BJ (cell line): ENCODE measurements at regions not wholly inside any gene's neighbourhood (a gene's known extent, or its start where the extent isn't known, plus 50 kb on each side); places are given as distances from the start of the nearest gene placed in this dataset.

Experiments used
- CTCF ChIA-PET: fragments of 350-600 bp; formaldehyde crosslinking; extraction: SDS; loops from one replicate; lab custom pipeline; 2021; ENCODE audit warnings: antibody characterized with exemption, inconsistent platforms; lab: Yijun Ruan, JAX
- POLR2A ChIA-PET: fragments of 300-600 bp; sonication (Branson Sonifier 250); formaldehyde crosslinking; extraction: SDS; loops from one replicate; lab custom pipeline; 2021; ENCODE audit warnings: antibody characterized with exemption; lab: Charles Lee
- DNase-seq: peaks from one replicate; pipeline ENCODE4 v3.0.0-alpha.2; 2011; ENCODE audit warnings: low read depth
- H3K27me3 ChIP-seq: 2 replicates; pipeline ENCODE4 v1.6.0; 2011; ENCODE audit warnings: low read length; ENCODE audit not compliant: control insufficient read depth, insufficient read depth
- H3K36me3 ChIP-seq: 2 replicates; pipeline ENCODE4 v1.5.1; 2011; ENCODE audit warnings: low read length; ENCODE audit not compliant: control insufficient read depth, insufficient read depth
- H3K4me3 ChIP-seq: 2 replicates; pipeline ENCODE4 v1.5.1; 2011; ENCODE audit warnings: low read depth, mild to moderate bottlenecking, control low read depth, low read length
- TF ChIP-seq, protein P1 (sequence below): IDR thresholded peaks from 2 replicates; pipeline ENCODE4 v1.5.1; 2011; ENCODE audit warnings: low read depth, mild to moderate bottlenecking, control low read depth, inconsistent platforms, low read length, moderate library complexity; ENCODE audit not compliant: insufficient read depth

DNA sequence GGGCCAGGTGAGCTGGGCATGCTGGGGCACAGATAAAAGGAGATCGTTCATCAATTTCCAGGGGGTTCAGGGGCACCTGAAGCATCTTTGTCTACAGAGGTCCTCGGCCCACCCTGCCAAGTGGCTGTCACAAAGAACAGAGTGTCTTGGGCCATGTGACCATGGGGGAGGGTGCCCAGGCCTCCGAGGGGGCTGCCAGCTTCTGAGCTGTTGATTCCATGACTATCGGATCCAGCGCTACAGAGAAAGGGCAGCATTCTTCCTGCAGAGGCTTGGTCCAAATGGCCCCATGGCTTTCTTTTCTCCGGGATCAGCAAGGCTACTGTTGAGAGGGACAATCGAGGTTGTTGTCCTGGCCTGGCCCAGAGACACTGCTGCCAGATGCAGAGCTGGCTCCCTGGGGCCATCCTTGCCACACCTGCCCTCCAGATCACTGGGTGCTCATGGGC is 289.2 kb downstream of the ZSWIM6 start:
- ChIA-PET POLR2A (no interaction called here), CTCF (interaction anchor here (0.6 to 1.1 kb wide), 2 partner anchors 9 to 609 kb away, joined by 3 read pairs; no protein-coding TSS in a partner anchor)
- no peaks in the 10 kb centered on the region for H3K36me3 ChIP-seq
- no peak overlapping the region for H3K4me3 ChIP-seq
- DNase-seq, result no peak
- H3K27me3 ChIP-seq, result no peaks in the 10 kb centered on the region
- TF ChIP-seq, protein P1, sequence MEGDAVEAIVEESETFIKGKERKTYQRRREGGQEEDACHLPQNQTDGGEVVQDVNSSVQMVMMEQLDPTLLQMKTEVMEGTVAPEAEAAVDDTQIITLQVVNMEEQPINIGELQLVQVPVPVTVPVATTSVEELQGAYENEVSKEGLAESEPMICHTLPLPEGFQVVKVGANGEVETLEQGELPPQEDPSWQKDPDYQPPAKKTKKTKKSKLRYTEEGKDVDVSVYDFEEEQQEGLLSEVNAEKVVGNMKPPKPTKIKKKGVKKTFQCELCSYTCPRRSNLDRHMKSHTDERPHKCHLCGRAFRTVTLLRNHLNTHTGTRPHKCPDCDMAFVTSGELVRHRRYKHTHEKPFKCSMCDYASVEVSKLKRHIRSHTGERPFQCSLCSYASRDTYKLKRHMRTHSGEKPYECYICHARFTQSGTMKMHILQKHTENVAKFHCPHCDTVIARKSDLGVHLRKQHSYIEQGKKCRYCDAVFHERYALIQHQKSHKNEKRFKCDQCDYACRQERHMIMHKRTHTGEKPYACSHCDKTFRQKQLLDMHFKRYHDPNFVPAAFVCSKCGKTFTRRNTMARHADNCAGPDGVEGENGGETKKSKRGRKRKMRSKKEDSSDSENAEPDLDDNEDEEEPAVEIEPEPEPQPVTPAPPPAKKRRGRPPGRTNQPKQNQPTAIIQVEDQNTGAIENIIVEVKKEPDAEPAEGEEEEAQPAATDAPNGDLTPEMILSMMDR, result no peak

DNA sequence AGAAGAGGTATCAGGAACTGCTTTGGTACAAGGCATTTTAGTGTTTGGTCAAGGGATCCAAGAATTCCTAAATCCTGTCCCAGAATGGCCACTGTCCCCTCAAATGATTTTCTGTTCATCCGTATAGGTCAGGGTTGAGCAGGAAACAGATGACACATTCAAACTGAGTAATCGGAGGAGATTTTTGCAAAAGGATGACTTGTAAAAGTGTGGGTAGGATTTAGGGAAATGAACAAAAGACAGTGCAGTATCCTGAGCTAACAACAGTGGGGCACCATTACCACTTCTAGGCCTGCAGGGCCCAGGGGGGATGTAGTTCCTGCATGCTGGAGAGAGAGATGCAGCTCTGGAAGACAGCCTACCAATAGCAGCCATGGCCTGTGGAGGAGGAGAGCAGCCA is 290.1 kb downstream of the ZSWIM6 start:
- H3K4me3 ChIP-seq, result no peak overlapping the region
- TF ChIP-seq, protein P1, result no peak
- no peak for DNase-seq
- ChIA-PET POLR2A (no interaction called here), CTCF (interaction anchor here (1.1 kb wide), 1 partner anchor 10 kb away, joined by 3 read pairs; no protein-coding TSS in a partner anchor)
- no peaks in the 10 kb centered on the region for H3K27me3 ChIP-seq
- H3K36me3 ChIP-seq, result no peaks in the 10 kb centered on the region

DNA sequence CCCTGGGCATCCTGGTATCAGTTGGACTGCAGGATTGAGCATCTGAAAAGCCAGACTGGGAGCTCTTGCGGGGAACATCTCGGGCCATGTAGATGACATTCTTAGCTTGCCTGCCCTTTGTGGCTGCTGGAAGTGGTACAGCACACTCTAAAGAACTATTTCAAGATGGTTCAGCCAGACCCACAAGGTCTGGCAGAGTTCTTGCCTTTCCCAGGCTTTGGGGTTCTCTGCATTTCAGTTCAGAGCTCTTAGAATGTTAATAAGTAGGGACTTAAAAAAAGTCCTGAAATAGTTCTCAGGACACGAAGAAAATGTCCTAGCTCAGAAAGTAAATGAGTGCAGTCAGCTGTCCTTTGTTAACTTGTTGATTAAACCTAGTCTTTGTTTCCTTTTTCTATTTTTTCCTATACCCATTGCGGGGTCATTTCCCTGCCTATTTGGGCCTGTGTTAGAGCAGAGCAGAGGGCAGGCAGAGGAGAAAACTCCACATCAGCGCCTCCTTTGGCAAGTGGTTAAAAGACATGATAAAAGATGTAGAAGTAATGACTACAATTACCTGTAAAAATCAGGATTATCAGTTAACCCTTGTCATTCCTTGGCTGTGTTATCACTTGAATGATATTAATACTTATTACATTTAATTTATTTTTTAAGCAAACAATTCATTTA is 291.5 kb downstream of the ZSWIM6 start:
- TF ChIP-seq, protein P1, result no peak
- H3K36me3 ChIP-seq, result no peaks in the 10 kb centered on the region
- CTCF ChIA-PET, result interaction anchor here (1.1 to 1.7 kb wide), 3 partner anchors 9 to 18 kb away, joined by 3 to 12 read pairs (median 5); no protein-coding TSS in a partner anchor
- no peaks in the 10 kb centered on the region for H3K27me3 ChIP-seq
- POLR2A ChIA-PET, result no interaction called here
- H3K4me3 ChIP-seq, result no peak overlapping the region
- no peak for DNase-seq

DNA sequence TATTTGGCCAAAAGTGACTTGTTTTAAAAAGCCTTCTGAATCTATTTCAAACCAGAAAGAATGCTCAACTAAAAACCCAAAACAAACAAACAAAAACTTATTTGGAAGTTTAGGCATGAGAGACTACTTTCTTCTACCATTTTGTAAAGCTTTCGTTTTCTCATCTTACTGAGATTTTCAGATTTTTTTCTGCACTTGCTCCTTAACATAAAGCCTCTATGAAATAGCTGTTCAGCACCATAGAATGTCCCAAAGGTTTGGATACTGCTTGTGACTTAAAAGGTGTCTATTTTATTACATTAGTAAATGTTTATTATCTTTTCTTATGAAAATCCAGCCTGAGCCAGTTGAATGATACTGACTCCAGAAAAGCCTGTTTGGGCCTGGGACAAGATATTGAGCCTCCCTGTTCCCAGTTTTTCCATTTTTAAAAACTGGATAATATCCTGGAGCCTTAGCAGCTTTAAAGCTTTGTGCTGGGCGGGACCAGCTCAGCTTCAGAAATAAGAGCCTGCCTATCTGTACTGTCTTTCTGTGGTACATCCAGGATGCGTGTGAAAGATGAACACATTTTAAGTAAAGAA is 292.6 kb downstream of the ZSWIM6 start:
- no peak for DNase-seq
- no peaks in the 10 kb centered on the region for H3K36me3 ChIP-seq
- POLR2A ChIA-PET, result no interaction called here
- TF ChIP-seq, protein P1, result no peak
- CTCF ChIA-PET, result interaction anchor here (1.5 to 1.7 kb wide), 2 partner anchors 11 to 17 kb away, joined by 5 to 12 read pairs; no protein-coding TSS in a partner anchor
- no peak overlapping the region for H3K4me3 ChIP-seq
- no peaks in the 10 kb centered on the region for H3K27me3 ChIP-seq

DNA sequence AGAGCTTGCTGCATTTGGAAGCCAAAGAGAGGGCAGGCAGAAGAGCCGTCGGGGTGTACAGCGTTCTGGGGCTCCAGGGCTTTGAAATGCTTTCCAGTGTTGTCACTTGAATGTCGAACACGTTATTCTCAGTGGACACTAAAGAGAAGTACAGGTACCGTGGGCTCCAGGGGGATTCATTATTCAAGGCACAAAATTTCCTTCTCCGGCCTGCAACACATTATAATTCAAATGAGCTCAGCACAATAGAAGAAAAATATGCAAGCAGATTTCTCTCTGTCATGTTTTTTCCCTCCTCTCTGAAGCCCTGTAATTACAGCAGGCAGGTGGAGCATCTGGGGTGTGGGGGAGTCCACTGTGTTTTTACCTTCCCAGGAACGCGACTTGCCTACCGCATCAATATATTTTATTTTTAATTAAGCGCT is 293.1 kb downstream of the ZSWIM6 start:
- Histone ChIP-seq H3K36me3 (no peaks in the 10 kb centered on the region), H3K4me3 (peak overlapping the region; percentile 35), H3K27me3 (no peaks in the 10 kb centered on the region)
- DNase-seq, result no peak
- ChIA-PET POLR2A (no interaction called here), CTCF (interaction anchor here (0.5 kb wide), 1 partner anchor 1745 kb away, joined by 6 read pairs; no protein-coding TSS in a partner anchor)
- TF ChIP-seq, protein P1, result no peak
